SK-N-SH (cell line): ENCODE measurements at regions not wholly inside any gene's neighbourhood (a gene's known extent, or its start where the extent isn't known, plus 50 kb on each side); places are given as distances from the start of the nearest gene placed in this dataset.

Experiments used
- CTCF ChIA-PET: fragments of 300-600, 350-600 bp; formaldehyde crosslinking; extraction: SDS; loops from one replicate; lab custom pipeline; 2021; lab: Yijun Ruan, JAX
- POLR2A ChIA-PET: fragments of 350-600 bp; sonication (Branson Sonifier 250); formaldehyde crosslinking; extraction: SDS; loops from one replicate; lab custom pipeline; 2020; ENCODE audit warnings: antibody characterized with exemption, inconsistent platforms; lab: Yijun Ruan, JAX
- DNase-seq: peaks from one replicate; pipeline ENCODE4 v3.0.0; 2012
- H2AFZ ChIP-seq: fragments of 200-600 bp; sonication (generic); 2 replicates; pipeline ENCODE4 v1.8.1; 2016; ENCODE audit warnings: antibody characterized with exemption, mild to moderate bottlenecking, low read depth
- H3F3A ChIP-seq: fragments of 200-600 bp; sonication (generic); replicated peaks from 2 replicates; pipeline ENCODE3; 2016; ENCODE audit warnings: antibody characterized with exemption, mild to moderate bottlenecking; ENCODE audit not compliant: insufficient read depth
- H3K27ac ChIP-seq, 2 experiments: fragments of 200-500 bp in 1 of 2; fragments of 200-600 bp in 1 of 2; sonication (Bioruptor generic) in 1 of 2; sonication (generic), shearing (Covaris generic) in 1 of 2; 2 replicates each; pipeline versions ENCODE4 v1.5.1 to v1.6.1; 2014 to 2016; ENCODE audit warnings: low read depth in 2 of 2, inconsistent platforms in 1 of 2, low read length in 1 of 2, mild to moderate bottlenecking in 1 of 2, mixed read lengths in 1 of 2
- H3K27me3 ChIP-seq: fragments of 200-600 bp; sonication (generic), shearing (Covaris generic); 2 replicates; pipeline ENCODE4 v1.6.1; 2016; ENCODE audit warnings: mixed run types; ENCODE audit not compliant: insufficient read depth
- H3K36me3 ChIP-seq, 2 experiments: fragments of 200-500 bp in 1 of 2; fragments of 200-600 bp in 1 of 2; sonication (Bioruptor generic) in 1 of 2; sonication (generic) in 1 of 2; replicated peaks in 1 of 2; 2 replicates each; pipeline versions ENCODE3 to v1.5.1; 2014 to 2016; ENCODE audit warnings: low read length in 1 of 2, mild to moderate bottlenecking in 1 of 2; ENCODE audit not compliant: insufficient read depth in 2 of 2, control insufficient read depth in 1 of 2
- H3K4me1 ChIP-seq, 2 experiments: fragments of 200-500 bp in 1 of 2; fragments of 200-600 bp in 1 of 2; sonication (Bioruptor generic) in 1 of 2; sonication (generic), shearing (Covaris generic) in 1 of 2; 2 replicates each; pipeline versions ENCODE4 v1.5.1 to v1.6.1; 2014 to 2016; ENCODE audit warnings: low read depth in 1 of 2, low read length in 1 of 2, mixed run types in 1 of 2; ENCODE audit not compliant: insufficient read depth in 2 of 2, control insufficient read depth in 1 of 2
- H3K4me2 ChIP-seq: fragments of 200-600 bp; sonication (generic), shearing (Covaris generic); 2 replicates; pipeline ENCODE4 v1.6.1; 2017; ENCODE audit warnings: mixed run types
- H3K4me3 ChIP-seq, 2 experiments: fragments of 200-500 bp in 1 of 2; fragments of 200-600 bp in 1 of 2; sonication (Bioruptor generic) in 1 of 2; sonication (generic), shearing (Covaris generic) in 1 of 2; 2 replicates each; pipeline versions ENCODE4 v1.5.1 to v1.8.1; 2014 to 2016; ENCODE audit warnings: low read depth in 2 of 2, inconsistent platforms in 1 of 2, low read length in 1 of 2, mild to moderate bottlenecking in 1 of 2, mixed read lengths in 1 of 2, moderate library complexity in 1 of 2
- H3K79me2 ChIP-seq: fragments of 200-600 bp; sonication (generic); 2 replicates; pipeline ENCODE4 v1.8.1; 2017; ENCODE audit warnings: mild to moderate bottlenecking; ENCODE audit not compliant: insufficient read depth
- H3K9ac ChIP-seq: fragments of 200-600 bp; sonication (generic); 2 replicates; pipeline ENCODE4 v1.6.1; 2017; ENCODE audit warnings: mixed run types
- H3K9me2 ChIP-seq: fragments of 200-600 bp; sonication (generic); 2 replicates; pipeline ENCODE4 v1.6.1; 2017; ENCODE audit warnings: mixed run types
- H3K9me3 ChIP-seq: fragments of 200-600 bp; sonication (generic); 2 replicates; pipeline ENCODE4 v1.6.1; 2017; ENCODE audit warnings: mixed run types, mild to moderate bottlenecking, moderate library complexity
- H4K20me1 ChIP-seq: fragments of 200-600 bp; sonication (generic); 2 replicates; pipeline ENCODE4 v1.6.1; 2017; ENCODE audit warnings: mild to moderate bottlenecking, mixed run types; ENCODE audit not compliant: insufficient read depth
- ELF1 ChIP-seq: IDR thresholded peaks from 2 replicates; pipeline ENCODE4 v1.4.0; 2012
- EP300 ChIP-seq, 2 experiments: IDR thresholded peaks; 2 replicates each; pipeline versions ENCODE4 v1.4.0 to v1.6.1; 2012; ENCODE audit warnings: borderline replicate concordance in 1 of 2, low read depth in 1 of 2, low read length in 1 of 2
- FOXJ3 ChIP-seq: sonication (generic); formaldehyde crosslinking; IDR thresholded peaks from 2 replicates; pipeline ENCODE4 v1.5.1; 2020; ENCODE audit warnings: mild to moderate bottlenecking, missing genetic modification reagents
- GABPA ChIP-seq: IDR thresholded peaks from 2 replicates; pipeline ENCODE4 v1.4.0; 2012; ENCODE audit warnings: low read depth, mild to moderate bottlenecking
- NFIC ChIP-seq: IDR thresholded peaks from 2 replicates; pipeline ENCODE4 v1.4.0; 2012; ENCODE audit warnings: borderline replicate concordance
- NRF1 ChIP-seq: IDR thresholded peaks from 2 replicates; pipeline ENCODE4 v1.6.1; 2012; ENCODE audit warnings: low read depth, mild to moderate bottlenecking, low read length
- RAD21 ChIP-seq: IDR thresholded peaks from 2 replicates; pipeline ENCODE4 v1.6.1; 2012; ENCODE audit warnings: mild to moderate bottlenecking, low read length
- RCOR1 ChIP-seq: fragments of 150-350 bp; IDR thresholded peaks from 2 replicates; pipeline ENCODE4 v1.6.1; 2017; ENCODE audit warnings: antibody characterized with exemption, low read length
- REST ChIP-seq: IDR thresholded peaks from 2 replicates; pipeline ENCODE4 v1.6.1; 2012; ENCODE audit warnings: mild to moderate bottlenecking, low read depth, low read length, moderate library complexity
- RFX5 ChIP-seq: IDR thresholded peaks from 2 replicates; pipeline ENCODE4 v1.6.1; 2012; ENCODE audit warnings: mild to moderate bottlenecking, improper control_type of control experiment, low read length
- RXRA ChIP-seq: IDR thresholded peaks from 2 replicates; pipeline ENCODE4 v1.4.0; 2012; ENCODE audit warnings: low read depth, mild to moderate bottlenecking, borderline replicate concordance
- SIN3A ChIP-seq: IDR thresholded peaks from 2 replicates; pipeline ENCODE4 v1.6.1; 2012; ENCODE audit warnings: low read depth, mild to moderate bottlenecking, low read length, moderate library complexity, borderline replicate concordance
- SMC3 ChIP-seq: IDR thresholded peaks from 2 replicates; pipeline ENCODE4 v1.6.1; 2012; ENCODE audit warnings: low read depth, low read length, improper control_type of control experiment
- TAF1 ChIP-seq: IDR thresholded peaks from 2 replicates; pipeline ENCODE4 v1.6.1; 2012; ENCODE audit warnings: low read depth, mild to moderate bottlenecking, low read length, moderate library complexity, borderline replicate concordance
- YY1 ChIP-seq: IDR thresholded peaks from 2 replicates; pipeline ENCODE4 v1.4.0; 2012; ENCODE audit warnings: low read depth, mild to moderate bottlenecking
- ZBTB33 ChIP-seq: IDR thresholded peaks from 2 replicates; pipeline ENCODE4 v1.4.0; 2012; ENCODE audit warnings: low read depth, borderline replicate concordance
- WGBS: methylation state at CpG from one replicate; pipeline ENCODE4 v1.1.6; 2017; ENCODE audit warnings: low lambda C conversion rate; 5-methylcytosine and 5-hydroxymethylcytosine counted together
- TF ChIP-seq, protein P1 (sequence below): IDR thresholded peaks from 2 replicates; pipeline ENCODE4 v1.4.0; 2012; ENCODE audit warnings: low read depth, borderline replicate concordance

- Histone ChIP-seq H3F3A (no peaks in the 10 kb centered on the region), H3K9ac (no peak overlapping the region), H3K27me3 (no peaks in the 10 kb centered on the region), H3K79me2 (no peaks in the 10 kb centered on the region), H3K9me2 (no peaks in the 10 kb centered on the region), H3K4me2 (no peak overlapping the region), H2AFZ (no peak overlapping the region), H3K4me3 (no peak overlapping the region), H3K4me1 (no peaks in the 10 kb centered on the region), H3K27ac (no peak overlapping the region), H3K36me3 (no peaks in the 10 kb centered on the region), H3K9me3 (no peaks in the 10 kb centered on the region), H4K20me1 (no peaks in the 10 kb centered on the region)
- ChIA-PET CTCF (interaction anchor here (0.6 to 1.0 kb wide), 2 partner anchors 9 to 13 kb away, joined by 3 read pairs; no protein-coding TSS in a partner anchor), POLR2A (no interaction called here)
- 25% methylated on average over 2 of the region's 2 CpGs for WGBS
- DNase-seq, result no peak
- TF ChIP-seq RXRA (no peak), RAD21 (no peak), ZBTB33 (no peak), EP300 (IDR thresholded peaks at IDR 0.05; ENCODE audit: borderline replicate concordance in 1 of 2, low read depth in 1 of 2, low read length in 1 of 2) (no peak), FOXJ3 (CRISPR knock-in tag) (no peak), YY1 (no peak), RCOR1 (no peak), REST (no peak), GABPA (no peak), RFX5 (no peak), NFIC (no peak), TAF1 (no peak), SMC3 (no peak), NRF1 (no peak), ELF1 (no peak), SIN3A (no peak)
- TF ChIP-seq, protein P1, sequence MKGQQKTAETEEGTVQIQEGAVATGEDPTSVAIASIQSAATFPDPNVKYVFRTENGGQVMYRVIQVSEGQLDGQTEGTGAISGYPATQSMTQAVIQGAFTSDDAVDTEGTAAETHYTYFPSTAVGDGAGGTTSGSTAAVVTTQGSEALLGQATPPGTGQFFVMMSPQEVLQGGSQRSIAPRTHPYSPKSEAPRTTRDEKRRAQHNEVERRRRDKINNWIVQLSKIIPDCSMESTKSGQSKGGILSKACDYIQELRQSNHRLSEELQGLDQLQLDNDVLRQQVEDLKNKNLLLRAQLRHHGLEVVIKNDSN, result no peak
These were observed 121.6 kb upstream of the AADACL2 start for GRCh38 chr3:151612115-151612514.
